Panc1 (cell line): ENCODE measurements at regions not wholly inside any gene's neighbourhood (a gene's known extent, or its start where the extent isn't known, plus 50 kb on each side); places are given as distances from the start of the nearest gene placed in this dataset.

Experiments used
- ATAC-seq: fragments of 200-7000 bp; cut with Tn5 transposase; 2 replicates; pipeline ENCODE4 v1.9.1; 2020; ENCODE audit warnings: mild to moderate bottlenecking, moderate library complexity
- BruUV-seq: library from RNA; stranded (reverse); fragments of 400-500 nt; replicated peaks from 2 replicates; lab custom pipeline; 2021; lab: Mats Ljungman, UMichigan
- CTCF ChIA-PET: fragments of 300-600 bp; sonication (Branson Sonifier 250); formaldehyde crosslinking; loops from one replicate; lab custom pipeline; 2022; ENCODE audit warnings: antibody characterized with exemption; lab: Charles Lee
- POLR2A ChIA-PET: fragments of 300-600 bp; sonication (Branson Sonifier 250); formaldehyde crosslinking; loops from one replicate; lab custom pipeline; 2022; ENCODE audit warnings: antibody characterized with exemption; lab: Charles Lee
- DNase-seq: peaks from one replicate; pipeline ENCODE4 v3.0.0-alpha.2; 2010; ENCODE audit warnings: low read depth, low spot score
- H3K27ac ChIP-seq: 2 replicates; pipeline ENCODE4 v1.5.1; 2011; ENCODE audit warnings: mild to moderate bottlenecking, low read length, inconsistent platforms
- H3K27me3 ChIP-seq: fragments of 200-500 bp; sonication (Bioruptor generic); 2 replicates; pipeline ENCODE4 v1.6.0; 2014; ENCODE audit warnings: low read length, inconsistent platforms; ENCODE audit not compliant: control insufficient read depth, insufficient read depth
- H3K36me3 ChIP-seq: fragments of 200-500 bp; sonication (Bioruptor generic); 2 replicates; pipeline ENCODE4 v1.5.1; 2014; ENCODE audit warnings: inconsistent platforms, mild to moderate bottlenecking, low read length, moderate library complexity; ENCODE audit not compliant: control insufficient read depth, insufficient read depth
- H3K4me1 ChIP-seq: 2 replicates; pipeline ENCODE4 v1.5.1; 2011; ENCODE audit warnings: inconsistent platforms, mild to moderate bottlenecking, low read length, moderate library complexity; ENCODE audit not compliant: control insufficient read depth, insufficient read depth
- H3K4me3 ChIP-seq, 2 experiments: 2 replicates each; pipeline ENCODE4 v1.5.1; 2011 to 2012; ENCODE audit warnings: low read depth in 2 of 2, low read length in 2 of 2, mild to moderate bottlenecking in 2 of 2, inconsistent platforms in 1 of 2, moderate library complexity in 1 of 2
- H3K9me3 ChIP-seq: fragments of 200-500 bp; sonication (Bioruptor generic); 2 replicates; pipeline ENCODE4 v1.5.1; 2014; ENCODE audit warnings: low read depth, mild to moderate bottlenecking, inconsistent platforms, low read length, moderate library complexity; ENCODE audit not compliant: control insufficient read depth, insufficient read depth
- CTCF ChIP-seq: fragments of 450-650 bp; IDR thresholded peaks from 2 replicates; pipeline ENCODE4 v1.5.1; 2017; ENCODE audit warnings: mild to moderate bottlenecking
- POLR2AphosphoS5 ChIP-seq: IDR thresholded peaks from 2 replicates; pipeline ENCODE4 v1.6.1; 2012; ENCODE audit warnings: mild to moderate bottlenecking, low read depth, low read length, moderate library complexity
- REST ChIP-seq, 2 experiments: IDR thresholded peaks; 2 replicates each; pipeline ENCODE4 v1.6.1; 2011 to 2012; ENCODE audit warnings: low read depth in 2 of 2, control low read depth in 1 of 2, low read length in 1 of 2, mild to moderate bottlenecking in 1 of 2, moderate library complexity in 1 of 2; ENCODE audit not compliant: insufficient read depth in 1 of 2
- SIN3A ChIP-seq: IDR thresholded peaks from 2 replicates; pipeline ENCODE4 v1.6.1; 2012; ENCODE audit warnings: low read depth, mild to moderate bottlenecking, low read length, moderate library complexity, borderline replicate concordance; ENCODE audit not compliant: insufficient read depth
- TCF7L2 ChIP-seq: IDR thresholded peaks from 2 replicates; pipeline ENCODE4 v1.6.1; 2011; ENCODE audit warnings: mild to moderate bottlenecking, low read depth, low read length, inconsistent platforms
- in situ Hi-C: cut with HindIII; loops from 2 replicates; pipeline ENCODE4 v1.10.0; 2016; ENCODE audit warnings: low sequenced_read_pairs, low pct_unique_long_range_greater_than_20kb
- intact Hi-C: fragments of 100-400 bp; cut with micrococcal nuclease; formaldehyde crosslinking; loops from one replicate; pipeline ENCODE4 v1.10.0; 2022; ENCODE audit not compliant: unreplicated experiment

- Histone ChIP-seq H3K4me3 (no peak overlapping the region), H3K27ac (no peak overlapping the region), H3K4me1 (no peaks in the 10 kb centered on the region), H3K27me3 (no peaks in the 10 kb centered on the region), H3K9me3 (no peaks in the 10 kb centered on the region), H3K36me3 (no peaks in the 10 kb centered on the region)
- BruUV-seq = no TSS peak
- in situ Hi-C loops (no loop called here), intact Hi-C loops (no loop called here)
- CTCF ChIA-PET = no interaction called here
- TF ChIP-seq CTCF = no peak
- TF ChIP-seq TCF7L2 = no peak
- TF ChIP-seq REST (IDR thresholded peaks at IDR 0.05; ENCODE audit: insufficient read depth in 1 of 2, low read depth in 2 of 2, low read length in 1 of 2) = no peak
- no peak for TF ChIP-seq SIN3A
- TF ChIP-seq POLR2AphosphoS5 = no peak
- no peak for DNase-seq
- ATAC-seq = no peak
- POLR2A ChIA-PET = no interaction called here
Observed at GRCh38 chr20:12649234-12649633, 359.5 kb upstream of the SPTLC3 start.

GRCh38 chr20:12653642-12654041 is 355.1 kb upstream of the SPTLC3 start:
- Histone ChIP-seq H3K4me3 (no peak overlapping the region), H3K36me3 (no peaks in the 10 kb centered on the region), H3K27me3 (no peaks in the 10 kb centered on the region), H3K27ac (no peak overlapping the region), H3K9me3 (no peaks in the 10 kb centered on the region), H3K4me1 (no peaks in the 10 kb centered on the region)
- BruUV-seq = no TSS peak
- ChIA-PET POLR2A (no interaction called here), CTCF (no interaction called here)
- no peak for ATAC-seq
- intact Hi-C loops (no loop called here), in situ Hi-C loops (no loop called here)
- TF ChIP-seq POLR2AphosphoS5 = no peak
- DNase-seq = no peak

- no peak for DNase-seq
- TF ChIP-seq POLR2AphosphoS5 = no peak
- TF ChIP-seq TCF7L2 = no peak
- ChIA-PET POLR2A (no interaction called here), CTCF (no interaction called here)
- Histone ChIP-seq H3K4me1 (no peaks in the 10 kb centered on the region), H3K36me3 (no peaks in the 10 kb centered on the region), H3K27ac (no peak overlapping the region), H3K27me3 (no peaks in the 10 kb centered on the region), H3K9me3 (no peaks in the 10 kb centered on the region), H3K4me3 (no peak overlapping the region)
- in situ Hi-C loops = no loop called here
- intact Hi-C loops = no loop called here
- no peak for ATAC-seq
- BruUV-seq = no TSS peak
Observed at GRCh38 chr20:12659942-12660341, 348.8 kb upstream of the SPTLC3 start.
